K562 (cell line): ENCODE measurements at regions not wholly inside any gene's neighbourhood (a gene's known extent, or its start where the extent isn't known, plus 50 kb on each side); places are given as distances from the start of the nearest gene placed in this dataset.

ENCODE experiments used
- CBX8 ChIP-seq: fragments of 200-600 bp; sonication (generic); IDR thresholded peaks from 2 replicates; pipeline ENCODE4 v1.6.1; 2012; ENCODE audit warnings: borderline replicate concordance, mixed run types, low read depth, mild to moderate bottlenecking, moderate library complexity, mixed read lengths, low read length, control low read depth, inconsistent platforms; ENCODE audit not compliant: poor library complexity, severe bottlenecking; ENCODE audit errors: extremely low read depth
- TF ChIP-seq, protein P1 (sequence below): IDR thresholded peaks from 2 replicates; pipeline ENCODE4 v1.6.1; 2016; ENCODE audit warnings: missing genetic modification characterization, missing compliant biosample characterization

DNA sequence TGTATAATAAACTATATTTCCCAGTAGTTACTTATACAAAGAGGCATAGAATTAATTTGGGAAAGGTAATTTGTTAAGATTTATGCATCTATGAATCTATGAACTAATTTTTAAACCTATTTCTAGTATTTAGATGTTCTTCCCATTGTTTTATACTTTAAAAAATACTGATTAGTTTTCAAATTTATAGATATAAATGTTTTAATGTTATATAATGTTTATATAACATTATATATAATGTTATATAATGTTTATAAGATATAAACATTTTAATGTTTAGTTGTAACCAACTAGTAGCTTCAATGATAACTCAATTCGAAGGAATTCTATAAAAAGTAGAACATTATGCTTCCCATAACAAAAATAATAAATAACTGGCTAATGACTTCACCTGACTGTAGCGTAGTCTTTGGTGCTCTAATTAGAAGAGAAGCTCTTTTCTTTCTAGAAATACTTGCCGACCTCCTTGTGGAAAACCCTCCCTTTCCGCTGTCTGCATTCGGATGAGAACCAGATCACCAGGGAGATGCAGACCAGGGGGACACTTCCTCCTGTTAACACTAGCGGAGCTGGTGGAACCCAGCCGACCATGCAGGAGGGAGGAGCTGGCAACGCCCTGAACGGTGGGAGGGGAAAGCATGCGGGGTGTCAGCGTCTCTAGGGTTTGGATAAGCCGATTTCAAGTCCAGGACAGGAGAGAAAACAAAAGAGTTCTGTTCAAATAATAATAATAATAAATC lies 158.4 kb downstream of the OR2B2 start:
- TF ChIP-seq, protein P1, sequence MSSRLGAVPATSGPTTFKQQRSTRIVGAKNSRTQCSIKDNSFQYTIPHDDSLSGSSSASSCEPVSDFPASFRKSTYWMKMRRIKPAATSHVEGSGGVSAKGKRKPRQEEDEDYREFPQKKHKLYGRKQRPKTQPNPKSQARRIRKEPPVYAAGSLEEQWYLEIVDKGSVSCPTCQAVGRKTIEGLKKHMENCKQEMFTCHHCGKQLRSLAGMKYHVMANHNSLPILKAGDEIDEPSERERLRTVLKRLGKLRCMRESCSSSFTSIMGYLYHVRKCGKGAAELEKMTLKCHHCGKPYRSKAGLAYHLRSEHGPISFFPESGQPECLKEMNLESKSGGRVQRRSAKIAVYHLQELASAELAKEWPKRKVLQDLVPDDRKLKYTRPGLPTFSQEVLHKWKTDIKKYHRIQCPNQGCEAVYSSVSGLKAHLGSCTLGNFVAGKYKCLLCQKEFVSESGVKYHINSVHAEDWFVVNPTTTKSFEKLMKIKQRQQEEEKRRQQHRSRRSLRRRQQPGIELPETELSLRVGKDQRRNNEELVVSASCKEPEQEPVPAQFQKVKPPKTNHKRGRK, result no peak
- no peak for TF ChIP-seq CBX8
